GM12878 (cell line): ENCODE measurements at regions not wholly inside any gene's neighbourhood (a gene's known extent, or its start where the extent isn't known, plus 50 kb on each side); places are given as distances from the start of the nearest gene placed in this dataset.

Experiments
- ATAC-seq: fragments of 200-7000 bp; cut with Tn5 transposase; 3 replicates; pipeline ENCODE4 v1.9.1; 2020; ENCODE audit warnings: mild to moderate bottlenecking, moderate library complexity
- BruUV-seq: library from RNA; stranded (reverse); fragments of 400-500 nt; replicated peaks from 2 replicates; lab custom pipeline; 2021; lab: Mats Ljungman, UMichigan
- CTCF ChIA-PET: fragments of 300-600 bp; sonication (Branson Sonifier 250); formaldehyde crosslinking; extraction: SDS; loops from one replicate; lab custom pipeline; 2021; ENCODE audit warnings: inconsistent platforms; lab: Yijun Ruan, JAX
- POLR2A ChIA-PET: fragments of 350-600 bp; formaldehyde crosslinking; extraction: SDS; loops from one replicate; lab custom pipeline; 2021; ENCODE audit warnings: inconsistent platforms; lab: Charles Lee
- RAD21 ChIA-PET: fragments of 300-600 bp; sonication (Branson Sonifier 250); formaldehyde crosslinking; loops from one replicate; lab custom pipeline; 2023; ENCODE audit warnings: antibody characterized with exemption; ENCODE audit not compliant: unreplicated experiment; lab: Charles Lee
- SMC1A ChIA-PET: fragments of 300-600 bp; sonication (Branson Sonifier 250); formaldehyde crosslinking; loops from one replicate; lab custom pipeline; 2023; ENCODE audit not compliant: unreplicated experiment, uncharacterized antibody; lab: Charles Lee
- DNase-seq: peaks from one replicate; pipeline ENCODE4 v3.0.0-alpha.2; 2011; ENCODE audit warnings: low read depth, low spot score
- FAIRE-seq: peaks from 3 replicates; lab custom pipeline; 2011; peaks lifted over from hg19 to GRCh38; lab: Jason Lieb, UNC
- H2AFZ ChIP-seq: 2 replicates; pipeline ENCODE4 v1.6.0; 2011; ENCODE audit warnings: low read depth, low read length, control low read depth; ENCODE audit not compliant: control insufficient read depth
- H3K27ac ChIP-seq: 2 replicates; pipeline ENCODE4 v1.5.1; 2011; ENCODE audit warnings: control low read depth; ENCODE audit not compliant: control insufficient read depth, insufficient read depth
- H3K27me3 ChIP-seq, 2 experiments: replicated peaks in 1 of 2; 2 replicates each; pipeline versions ENCODE4 v1.6.0 to v1.6.1; 2011; ENCODE audit warnings: low read length in 1 of 2; ENCODE audit not compliant: control insufficient read depth in 2 of 2, insufficient read depth in 2 of 2
- H3K36me3 ChIP-seq, 2 experiments: 2 replicates each; pipeline ENCODE4 v1.5.1; 2011; ENCODE audit warnings: low read length in 1 of 2; ENCODE audit not compliant: control insufficient read depth in 2 of 2, insufficient read depth in 2 of 2
- H3K4me1 ChIP-seq: 2 replicates; pipeline ENCODE4 v1.6.1; 2011; ENCODE audit warnings: mild to moderate bottlenecking, low read length, moderate library complexity, mixed read lengths; ENCODE audit not compliant: control insufficient read depth, insufficient read depth
- H3K4me2 ChIP-seq: 2 replicates; pipeline ENCODE4 v1.6.0; 2011; ENCODE audit warnings: control low read depth; ENCODE audit not compliant: control insufficient read depth, insufficient read depth
- H3K4me3 ChIP-seq: fragments of 200-600 bp; sonication (generic); 2 replicates; pipeline ENCODE4 v1.5.1; 2016
- H3K79me2 ChIP-seq: 2 replicates; pipeline ENCODE4 v1.6.0; 2011; ENCODE audit warnings: low read length; ENCODE audit not compliant: control insufficient read depth, insufficient read depth
- H3K9ac ChIP-seq: 2 replicates; pipeline ENCODE4 v1.8.0; 2011; ENCODE audit warnings: low read length, control low read depth, mixed read lengths; ENCODE audit not compliant: control insufficient read depth, insufficient read depth
- H3K9me3 ChIP-seq: replicated peaks from 3 replicates; pipeline ENCODE4 v1.5.1; 2011; ENCODE audit warnings: mild to moderate bottlenecking, low read length; ENCODE audit not compliant: control insufficient read depth, insufficient read depth
- H4K20me1 ChIP-seq: 2 replicates; pipeline ENCODE4 v1.6.0; 2011; ENCODE audit not compliant: control insufficient read depth, insufficient read depth
- CHD2 ChIP-seq: IDR thresholded peaks from 2 replicates; pipeline ENCODE4 v1.6.1; 2011; ENCODE audit warnings: low read depth, low read length, improper control_type of control experiment, borderline replicate concordance
- E4F1 ChIP-seq: fragments of 450-650 bp; IDR thresholded peaks from 2 replicates; pipeline ENCODE4 v1.6.1; 2018; ENCODE audit warnings: borderline replicate concordance, mild to moderate bottlenecking; ENCODE audit not compliant: partially characterized antibody
- GABPA ChIP-seq: IDR thresholded peaks from 2 replicates; pipeline ENCODE4 v1.6.1; 2014; ENCODE audit warnings: antibody characterized with exemption, low read depth, mild to moderate bottlenecking, inconsistent platforms
- HCFC1 ChIP-seq: fragments of 150-350 bp; IDR thresholded peaks from 2 replicates; pipeline ENCODE4 v1.6.1; 2014; ENCODE audit warnings: low read length
- PBX3 ChIP-seq: IDR thresholded peaks from 2 replicates; pipeline ENCODE4 v1.6.1; 2011; ENCODE audit warnings: mild to moderate bottlenecking, low read depth, low read length, moderate library complexity; ENCODE audit not compliant: insufficient replicate concordance
- RB1 ChIP-seq: fragments of 450-650 bp; formaldehyde crosslinking; IDR thresholded peaks from 2 replicates; pipeline ENCODE4 v1.6.1; 2017; ENCODE audit warnings: mild to moderate bottlenecking, borderline replicate concordance
- TAF1 ChIP-seq: IDR thresholded peaks from 2 replicates; pipeline ENCODE4 v1.6.1; 2011; ENCODE audit warnings: mild to moderate bottlenecking, low read depth, low read length, borderline replicate concordance
- ZNF207 ChIP-seq: fragments of 450-650 bp; IDR thresholded peaks from 2 replicates; pipeline ENCODE4 v1.6.1; 2014; ENCODE audit warnings: antibody characterized with exemption, mild to moderate bottlenecking, borderline replicate concordance
- ZNF24 ChIP-seq: fragments of 450-650 bp; IDR thresholded peaks from 2 replicates; pipeline ENCODE4 v1.6.1; 2017; ENCODE audit warnings: antibody characterized with exemption, mild to moderate bottlenecking
- WGBS: methylation state at CpG from one replicate; pipeline ENCODE4 v1.1.6; 2016; ENCODE audit warnings: low lambda C conversion rate; ENCODE audit not compliant: insufficient replicate concordance, insufficient coverage; ENCODE audit errors: missing lambda C conversion rate; 5-methylcytosine and 5-hydroxymethylcytosine counted together
- in situ Hi-C: fragments of 300-500 bp; cut with MboI; formaldehyde crosslinking; loops from 9 replicates; pipeline ENCODE4 v1.14.3; 2018; ENCODE audit warnings: mixed read lengths
- intact Hi-C: fragments of 100-400 bp; cut with micrococcal nuclease; formaldehyde crosslinking; loops from one replicate; pipeline ENCODE4 v1.14.2; 2022; ENCODE audit not compliant: unreplicated experiment
- TF ChIP-seq, protein P1 (sequence below): fragments of 450-650 bp; IDR thresholded peaks from 2 replicates; pipeline ENCODE4 v1.6.1; 2017; ENCODE audit warnings: mild to moderate bottlenecking
- TF ChIP-seq, protein P2 (sequence below): fragments of 150-350 bp; IDR thresholded peaks from 2 replicates; pipeline ENCODE4 v1.6.1; 2016; ENCODE audit warnings: low read depth, low read length

- WGBS = 63% methylated on average over 8 of the region's 8 CpGs
- ChIA-PET POLR2A (no interaction called here), SMC1A (no interaction called here), CTCF (no interaction called here), RAD21 (no interaction called here)
- Histone ChIP-seq H3K27me3 (no peaks in the 10 kb centered on the region), H3K4me2 (no peak overlapping the region), H4K20me1 (no peaks in the 10 kb centered on the region), H3K36me3 (no peaks in the 10 kb centered on the region), H3K4me1 (no peaks in the 10 kb centered on the region), H3K27ac (no peak overlapping the region), H3K9me3 (no peaks in the 10 kb centered on the region), H3K9ac (no peak overlapping the region), H3K79me2 (no peaks in the 10 kb centered on the region), H3K4me3 (no peak overlapping the region), H2AFZ (no peak overlapping the region)
- no peak for TF ChIP-seq CHD2
- TF ChIP-seq ZNF24 = no peak
- TF ChIP-seq TAF1 = no peak
- no peak for TF ChIP-seq GABPA
- TF ChIP-seq RB1 = no peak
- no peak for TF ChIP-seq ZNF207
- TF ChIP-seq E4F1 = no peak
- TF ChIP-seq HCFC1 = no peak
- TF ChIP-seq, protein P1, sequence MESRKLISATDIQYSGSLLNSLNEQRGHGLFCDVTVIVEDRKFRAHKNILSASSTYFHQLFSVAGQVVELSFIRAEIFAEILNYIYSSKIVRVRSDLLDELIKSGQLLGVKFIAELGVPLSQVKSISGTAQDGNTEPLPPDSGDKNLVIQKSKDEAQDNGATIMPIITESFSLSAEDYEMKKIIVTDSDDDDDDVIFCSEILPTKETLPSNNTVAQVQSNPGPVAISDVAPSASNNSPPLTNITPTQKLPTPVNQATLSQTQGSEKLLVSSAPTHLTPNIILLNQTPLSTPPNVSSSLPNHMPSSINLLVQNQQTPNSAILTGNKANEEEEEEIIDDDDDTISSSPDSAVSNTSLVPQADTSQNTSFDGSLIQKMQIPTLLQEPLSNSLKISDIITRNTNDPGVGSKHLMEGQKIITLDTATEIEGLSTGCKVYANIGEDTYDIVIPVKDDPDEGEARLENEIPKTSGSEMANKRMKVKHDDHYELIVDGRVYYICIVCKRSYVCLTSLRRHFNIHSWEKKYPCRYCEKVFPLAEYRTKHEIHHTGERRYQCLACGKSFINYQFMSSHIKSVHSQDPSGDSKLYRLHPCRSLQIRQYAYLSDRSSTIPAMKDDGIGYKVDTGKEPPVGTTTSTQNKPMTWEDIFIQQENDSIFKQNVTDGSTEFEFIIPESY = no peak
- TF ChIP-seq PBX3 = no peak
- TF ChIP-seq, protein P2, sequence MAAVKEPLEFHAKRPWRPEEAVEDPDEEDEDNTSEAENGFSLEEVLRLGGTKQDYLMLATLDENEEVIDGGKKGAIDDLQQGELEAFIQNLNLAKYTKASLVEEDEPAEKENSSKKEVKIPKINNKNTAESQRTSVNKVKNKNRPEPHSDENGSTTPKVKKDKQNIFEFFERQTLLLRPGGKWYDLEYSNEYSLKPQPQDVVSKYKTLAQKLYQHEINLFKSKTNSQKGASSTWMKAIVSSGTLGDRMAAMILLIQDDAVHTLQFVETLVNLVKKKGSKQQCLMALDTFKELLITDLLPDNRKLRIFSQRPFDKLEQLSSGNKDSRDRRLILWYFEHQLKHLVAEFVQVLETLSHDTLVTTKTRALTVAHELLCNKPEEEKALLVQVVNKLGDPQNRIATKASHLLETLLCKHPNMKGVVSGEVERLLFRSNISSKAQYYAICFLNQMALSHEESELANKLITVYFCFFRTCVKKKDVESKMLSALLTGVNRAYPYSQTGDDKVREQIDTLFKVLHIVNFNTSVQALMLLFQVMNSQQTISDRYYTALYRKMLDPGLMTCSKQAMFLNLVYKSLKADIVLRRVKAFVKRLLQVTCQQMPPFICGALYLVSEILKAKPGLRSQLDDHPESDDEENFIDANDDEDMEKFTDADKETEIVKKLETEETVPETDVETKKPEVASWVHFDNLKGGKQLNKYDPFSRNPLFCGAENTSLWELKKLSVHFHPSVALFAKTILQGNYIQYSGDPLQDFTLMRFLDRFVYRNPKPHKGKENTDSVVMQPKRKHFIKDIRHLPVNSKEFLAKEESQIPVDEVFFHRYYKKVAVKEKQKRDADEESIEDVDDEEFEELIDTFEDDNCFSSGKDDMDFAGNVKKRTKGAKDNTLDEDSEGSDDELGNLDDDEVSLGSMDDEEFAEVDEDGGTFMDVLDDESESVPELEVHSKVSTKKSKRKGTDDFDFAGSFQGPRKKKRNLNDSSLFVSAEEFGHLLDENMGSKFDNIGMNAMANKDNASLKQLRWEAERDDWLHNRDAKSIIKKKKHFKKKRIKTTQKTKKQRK = no peak
- in situ Hi-C loops = no loop called here
- FAIRE-seq (no peak), ATAC-seq (no peak), DNase-seq (no peak)
- intact Hi-C loops = no loop called here
- BruUV-seq = no TSS peak
Measured at GRCh38 chr15:98330258-98330657, 318.1 kb upstream of the IGF1R start.
